ENCODE measurements at regions not wholly inside any gene's neighbourhood (a gene's known extent, or its start where the extent isn't known, plus 50 kb on each side); places are given as distances from the start of the nearest gene placed in this dataset.

DNA sequence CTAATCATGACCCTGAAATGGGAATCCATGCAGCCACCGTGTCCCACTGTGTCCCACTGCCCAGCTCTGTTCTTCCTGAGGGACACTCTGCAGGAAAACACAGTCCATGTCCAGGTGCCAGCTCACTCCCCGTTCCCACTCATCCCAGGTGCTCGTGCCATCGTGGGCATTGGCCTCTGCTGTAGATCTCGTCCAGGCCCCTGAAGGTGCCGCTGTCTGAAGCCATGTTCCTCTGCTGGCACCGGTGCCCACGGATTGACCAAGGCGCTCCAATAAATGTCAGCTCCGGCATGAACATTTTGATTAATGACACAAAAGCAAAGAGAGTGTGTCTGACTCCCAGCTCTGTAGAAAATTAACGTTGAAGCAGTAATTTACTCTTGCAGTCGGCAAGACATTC lies 280.1 kb upstream of the SALL3 start:
- TF ChIP-seq POLR2A (IDR thresholded peaks at IDR 0.05; ENCODE audit: extremely low read depth, insufficient read length), result no peak
- TF ChIP-seq, protein P1, sequence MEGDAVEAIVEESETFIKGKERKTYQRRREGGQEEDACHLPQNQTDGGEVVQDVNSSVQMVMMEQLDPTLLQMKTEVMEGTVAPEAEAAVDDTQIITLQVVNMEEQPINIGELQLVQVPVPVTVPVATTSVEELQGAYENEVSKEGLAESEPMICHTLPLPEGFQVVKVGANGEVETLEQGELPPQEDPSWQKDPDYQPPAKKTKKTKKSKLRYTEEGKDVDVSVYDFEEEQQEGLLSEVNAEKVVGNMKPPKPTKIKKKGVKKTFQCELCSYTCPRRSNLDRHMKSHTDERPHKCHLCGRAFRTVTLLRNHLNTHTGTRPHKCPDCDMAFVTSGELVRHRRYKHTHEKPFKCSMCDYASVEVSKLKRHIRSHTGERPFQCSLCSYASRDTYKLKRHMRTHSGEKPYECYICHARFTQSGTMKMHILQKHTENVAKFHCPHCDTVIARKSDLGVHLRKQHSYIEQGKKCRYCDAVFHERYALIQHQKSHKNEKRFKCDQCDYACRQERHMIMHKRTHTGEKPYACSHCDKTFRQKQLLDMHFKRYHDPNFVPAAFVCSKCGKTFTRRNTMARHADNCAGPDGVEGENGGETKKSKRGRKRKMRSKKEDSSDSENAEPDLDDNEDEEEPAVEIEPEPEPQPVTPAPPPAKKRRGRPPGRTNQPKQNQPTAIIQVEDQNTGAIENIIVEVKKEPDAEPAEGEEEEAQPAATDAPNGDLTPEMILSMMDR (IDR thresholded peaks at IDR 0.05; ENCODE audit: low read depth, low read length), result no peak
